Duodenal mucosa (tissue), 2 donors: ENCODE measurements at regions not wholly inside any gene's neighbourhood (a gene's known extent, or its start where the extent isn't known, plus 50 kb on each side); places are given as distances from the start of the nearest gene placed in this dataset.

ENCODE experiments used
- H3K27ac ChIP-seq: one replicate; pipeline ENCODE4 v1.7.0; 2013; ENCODE audit warnings: low read depth, low read length
- H3K27me3 ChIP-seq, 2 donors: one replicate each; pipeline ENCODE4 v1.7.0; 2013; ENCODE audit warnings: low read length in 2 of 2, control low read depth in 1 of 2; ENCODE audit not compliant: insufficient read depth in 2 of 2, control insufficient read depth in 1 of 2
- H3K36me3 ChIP-seq, 2 donors: one replicate each; pipeline ENCODE4 v1.7.0; 2013; ENCODE audit warnings: low read length in 2 of 2, control low read depth in 1 of 2; ENCODE audit not compliant: insufficient read depth in 2 of 2, control insufficient read depth in 1 of 2
- H3K4me1 ChIP-seq, 2 donors: one replicate each; pipeline ENCODE4 v1.7.0; 2013; ENCODE audit warnings: low read length in 2 of 2, control low read depth in 1 of 2; ENCODE audit not compliant: insufficient read depth in 2 of 2, control insufficient read depth in 1 of 2
- H3K4me3 ChIP-seq, 2 donors: one replicate each; pipeline ENCODE4 v1.7.0; 2013; ENCODE audit warnings: low read length in 2 of 2, low read depth in 1 of 2
- H3K9ac ChIP-seq, 2 donors: one replicate each; pipeline ENCODE4 v1.7.0; 2013; ENCODE audit warnings: low read length in 2 of 2, low read depth in 1 of 2
- H3K9me3 ChIP-seq, 2 donors: one replicate each; pipeline ENCODE4 v1.7.0; 2013; ENCODE audit warnings: low read length in 2 of 2, control low read depth in 1 of 2; ENCODE audit not compliant: control insufficient read depth in 1 of 2

- Histone ChIP-seq H3K9me3 (no peaks in the 10 kb centered on the region), H3K27ac (no peak overlapping the region), H3K9ac (no peak overlapping the region), H3K4me3 (no peak overlapping the region), H3K27me3 (no peaks in the 10 kb centered on the region), H3K4me1 (no peaks in the 10 kb centered on the region), H3K36me3 (no peaks in the 10 kb centered on the region)
Measured at GRCh38 chr6:98530732-98531131, 303.6 kb upstream of the POU3F2 start.

DNA sequence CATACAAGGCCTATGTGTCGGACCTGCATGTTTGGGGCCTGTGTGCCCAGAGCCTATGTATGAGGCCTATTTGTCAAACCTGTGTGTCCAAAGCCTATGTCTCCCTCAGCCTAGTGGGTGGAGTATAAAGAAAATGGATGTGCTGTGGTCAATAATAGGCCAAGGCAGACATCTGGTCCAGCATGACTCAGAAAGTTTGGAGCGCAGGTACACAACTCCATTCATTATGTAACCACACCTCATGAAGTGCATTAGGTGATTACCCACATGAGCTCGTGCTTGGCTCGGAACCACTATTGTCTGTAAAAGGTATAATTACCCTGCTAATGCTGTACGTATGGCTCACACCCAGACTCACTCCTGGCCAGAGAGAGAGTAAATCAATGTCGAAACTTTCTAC lies 302.4 kb upstream of the POU3F2 start:
- Histone ChIP-seq H3K27ac (no peak overlapping the region), H3K9ac (no peak overlapping the region), H3K36me3 (no peaks in the 10 kb centered on the region), H3K27me3 (no peaks in the 10 kb centered on the region), H3K4me1 (no peaks in the 10 kb centered on the region), H3K4me3 (no peak overlapping the region), H3K9me3 (no peaks in the 10 kb centered on the region)

GRCh38 chr6:98539741-98540140 lies 294.6 kb upstream of the POU3F2 start:
- Histone ChIP-seq H3K9ac (no peak overlapping the region), H3K4me1 (no peaks in the 10 kb centered on the region), H3K4me3 (no peak overlapping the region), H3K9me3 (no peaks in the 10 kb centered on the region), H3K27ac (no peak overlapping the region), H3K36me3 (no peaks in the 10 kb centered on the region), H3K27me3 (no peaks in the 10 kb centered on the region)

- Histone ChIP-seq H3K4me1 (no peaks in the 10 kb centered on the region), H3K4me3 (no peak overlapping the region), H3K27ac (no peak overlapping the region), H3K36me3 (no peaks in the 10 kb centered on the region), H3K27me3 (no peaks in the 10 kb centered on the region), H3K9ac (no peak overlapping the region), H3K9me3 (no peaks in the 10 kb centered on the region)
Measured at GRCh38 chr6:98546376-98546775, 288.0 kb upstream of the POU3F2 start.

GRCh38 chr6:98547151-98547550 lies 287.2 kb upstream of the POU3F2 start:
- Histone ChIP-seq H3K9ac (no peak overlapping the region), H3K36me3 (no peaks in the 10 kb centered on the region), H3K27me3 (no peaks in the 10 kb centered on the region), H3K4me3 (no peak overlapping the region), H3K9me3 (no peaks in the 10 kb centered on the region), H3K27ac (no peak overlapping the region), H3K4me1 (no peaks in the 10 kb centered on the region)

DNA sequence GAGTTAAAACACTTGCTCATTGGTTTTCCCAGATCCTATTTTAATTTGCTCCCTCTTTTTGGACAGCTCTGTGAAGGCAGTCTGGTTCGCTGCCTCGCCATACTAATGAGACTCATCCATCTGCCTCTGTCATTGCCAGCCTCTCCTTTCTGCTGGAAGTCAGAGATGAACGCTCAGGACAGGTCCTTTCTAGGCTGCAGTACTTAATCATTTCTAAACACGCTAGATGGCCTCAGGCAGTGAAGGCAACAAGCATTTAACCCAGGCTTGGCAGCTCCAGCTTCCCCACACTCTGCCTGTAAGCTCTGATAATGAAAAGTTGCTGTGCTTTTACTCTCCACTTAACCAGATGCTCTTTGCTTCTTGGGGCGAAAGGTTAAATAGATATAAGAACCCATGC lies 286.7 kb upstream of the POU3F2 start:
- no peaks in the 10 kb centered on the region for H3K27me3 ChIP-seq
- H3K9me3 ChIP-seq = no peaks in the 10 kb centered on the region
- no peaks in the 10 kb centered on the region for H3K4me1 ChIP-seq
- H3K4me3 ChIP-seq = no peak overlapping the region
- H3K9ac ChIP-seq = no peak overlapping the region
- no peak overlapping the region for H3K27ac ChIP-seq
- H3K36me3 ChIP-seq = no peaks in the 10 kb centered on the region

DNA sequence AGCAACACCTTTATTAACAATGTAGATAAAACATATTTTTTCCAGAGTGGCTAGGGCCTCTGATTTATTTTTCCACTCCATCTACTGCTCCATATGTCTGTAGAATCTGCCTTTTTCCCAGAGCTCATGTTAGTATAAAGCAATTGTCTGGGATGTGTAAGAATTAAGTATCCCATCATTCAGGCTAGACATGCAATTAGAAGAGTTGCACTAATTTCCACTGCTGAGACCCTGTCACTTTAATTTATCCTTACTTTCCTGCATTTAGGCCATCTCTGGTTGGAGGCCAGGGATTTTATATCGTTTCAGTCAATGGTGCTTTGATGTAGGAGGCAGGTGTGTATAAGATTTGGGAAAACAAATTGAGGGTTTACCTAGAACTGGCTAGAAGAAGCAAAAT lies 286.1 kb upstream of the POU3F2 start:
- no peak overlapping the region for H3K27ac ChIP-seq
- no peaks in the 10 kb centered on the region for H3K36me3 ChIP-seq
- no peaks in the 10 kb centered on the region for H3K9me3 ChIP-seq
- no peaks in the 10 kb centered on the region for H3K27me3 ChIP-seq
- H3K4me1 ChIP-seq = no peaks in the 10 kb centered on the region
- no peak overlapping the region for H3K4me3 ChIP-seq
- no peak overlapping the region for H3K9ac ChIP-seq

DNA sequence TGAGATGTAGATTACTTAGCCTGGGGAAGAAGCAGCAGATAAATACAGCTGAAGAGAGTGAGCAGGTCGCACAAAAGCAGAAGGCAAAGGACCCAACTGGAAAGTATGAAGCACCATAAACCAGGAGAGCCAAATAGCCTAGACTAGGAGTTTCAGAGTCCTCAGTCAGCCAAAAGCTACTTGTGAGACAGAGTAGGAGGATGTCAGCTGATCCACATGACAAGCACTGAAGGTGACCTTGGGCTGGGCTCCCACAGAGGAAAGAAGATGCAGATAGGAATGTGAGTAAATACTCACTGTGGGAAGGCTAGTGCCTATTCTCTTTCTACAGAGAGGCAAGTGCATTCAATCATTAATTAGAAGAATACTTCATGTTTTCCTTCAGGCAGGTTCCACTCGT lies 274.0 kb upstream of the POU3F2 start:
- H3K9me3 ChIP-seq = no peaks in the 10 kb centered on the region
- H3K4me3 ChIP-seq = no peak overlapping the region
- no peak overlapping the region for H3K9ac ChIP-seq
- no peaks in the 10 kb centered on the region for H3K27me3 ChIP-seq
- no peaks in the 10 kb centered on the region for H3K4me1 ChIP-seq
- no peaks in the 10 kb centered on the region for H3K36me3 ChIP-seq
- H3K27ac ChIP-seq = no peak overlapping the region

DNA sequence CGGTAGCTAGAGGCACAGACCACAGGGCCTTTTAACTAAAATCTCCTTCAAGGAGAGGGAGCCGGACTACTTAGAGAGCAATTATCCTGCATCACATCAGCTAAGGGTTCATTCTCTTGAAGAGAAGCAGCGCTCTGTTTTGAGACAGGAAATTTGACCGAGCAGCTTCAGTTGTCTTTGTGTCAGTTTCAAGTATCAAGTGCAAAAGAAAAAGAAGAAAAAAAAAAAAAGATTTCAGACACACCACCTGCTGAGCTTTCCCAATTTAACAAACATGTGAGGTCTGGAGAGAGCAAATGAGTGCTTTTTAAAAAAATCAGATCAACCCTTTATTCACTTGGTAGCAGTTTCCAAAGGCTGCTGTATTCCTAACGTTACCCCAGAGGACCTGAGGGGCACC lies 273.5 kb upstream of the POU3F2 start:
- H3K9ac ChIP-seq = no peak overlapping the region
- no peaks in the 10 kb centered on the region for H3K27me3 ChIP-seq
- no peaks in the 10 kb centered on the region for H3K4me1 ChIP-seq

DNA sequence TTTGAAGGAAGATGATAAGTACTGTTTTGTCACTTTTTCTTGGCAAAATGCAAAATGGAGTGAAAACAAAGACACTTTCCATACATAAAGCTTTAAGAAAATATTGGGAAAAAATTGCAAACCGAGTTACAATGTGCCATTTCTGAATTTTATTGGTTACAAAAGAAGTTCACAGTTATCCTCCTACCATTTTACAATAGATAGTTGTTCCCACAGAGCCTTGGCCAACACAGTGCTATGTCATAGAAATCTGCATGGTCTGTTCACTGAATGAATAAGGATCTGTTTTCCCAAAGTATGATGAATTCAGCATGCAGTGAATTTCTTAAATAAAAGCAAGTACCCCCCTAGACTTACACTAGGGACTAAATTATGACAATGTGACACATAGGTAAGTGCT lies 268.2 kb upstream of the POU3F2 start:
- Histone ChIP-seq H3K27me3 (no peaks in the 10 kb centered on the region), H3K4me3 (no peak overlapping the region), H3K9me3 (no peaks in the 10 kb centered on the region), H3K9ac (no peak overlapping the region), H3K36me3 (no peaks in the 10 kb centered on the region), H3K4me1 (no peaks in the 10 kb centered on the region), H3K27ac (no peak overlapping the region)

More for the DNA sequence above, 273.5 kb upstream of the POU3F2 start:
- Histone ChIP-seq H3K9me3 (no peaks in the 10 kb centered on the region), H3K4me3 (no peak overlapping the region), H3K36me3 (no peaks in the 10 kb centered on the region), H3K27ac (no peak overlapping the region)

DNA sequence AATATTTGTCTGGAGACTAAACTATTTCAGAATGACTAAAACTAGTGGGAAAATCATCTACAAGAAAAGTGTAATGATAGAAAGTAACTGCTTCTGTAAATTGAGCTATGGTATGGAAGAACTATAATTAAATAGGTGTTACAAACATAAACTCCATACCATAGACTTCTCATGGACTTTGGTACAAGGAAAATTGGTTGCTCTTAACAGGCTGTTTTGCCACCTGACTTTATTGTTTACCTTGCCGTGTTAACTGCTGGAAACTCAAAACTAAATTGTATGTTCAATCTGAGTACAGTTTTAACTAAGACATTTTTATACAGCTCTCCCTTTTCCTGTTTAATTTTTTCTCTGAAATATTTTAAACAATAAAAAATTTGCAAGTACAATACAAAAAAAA lies 261.8 kb upstream of the POU3F2 start:
- Histone ChIP-seq H3K36me3 (no peaks in the 10 kb centered on the region), H3K27me3 (no peaks in the 10 kb centered on the region), H3K9ac (no peak overlapping the region), H3K4me1 (no peaks in the 10 kb centered on the region), H3K4me3 (no peak overlapping the region), H3K27ac (no peak overlapping the region), H3K9me3 (no peaks in the 10 kb centered on the region)
